GM12891 (cell line): ENCODE measurements at regions not wholly inside any gene's neighbourhood (a gene's known extent, or its start where the extent isn't known, plus 50 kb on each side); places are given as distances from the start of the nearest gene placed in this dataset.

Experiments used
- DNase-seq: peaks from one replicate; pipeline ENCODE4 v3.0.0; 2011; ENCODE audit warnings: low spot score; ENCODE audit not compliant: insufficient read length
- FAIRE-seq: peaks from 2 replicates; lab custom pipeline; 2011; peaks lifted over from hg19 to GRCh38; lab: Jason Lieb, UNC
- PAX5 ChIP-seq: IDR thresholded peaks from 2 replicates; pipeline ENCODE4 v1.6.1; 2011; ENCODE audit warnings: low read length, moderate library complexity, mild to moderate bottlenecking; ENCODE audit not compliant: insufficient read depth, severe bottlenecking
- POLR2A ChIP-seq: IDR thresholded peaks from 2 replicates; pipeline ENCODE4 v1.6.1; 2011; ENCODE audit warnings: low read depth, low read length, control low read depth
- POLR2AphosphoS5 ChIP-seq: IDR thresholded peaks from 2 replicates; pipeline ENCODE4 v1.6.1; 2011; ENCODE audit warnings: low read depth, low read length, control low read depth
- POU2F2 ChIP-seq: IDR thresholded peaks from 2 replicates; pipeline ENCODE4 v1.6.1; 2011; ENCODE audit warnings: low read depth, mild to moderate bottlenecking, control low read depth, low read length, moderate library complexity
- SPI1 ChIP-seq: IDR thresholded peaks from 2 replicates; pipeline ENCODE4 v1.6.1; 2011; ENCODE audit warnings: low read depth, low read length, control low read depth
- TAF1 ChIP-seq: IDR thresholded peaks from 2 replicates; pipeline ENCODE4 v1.6.1; 2011; ENCODE audit warnings: low read depth, low read length, control low read depth

GRCh38 chr16:26214581-26215174 is 522.9 kb downstream of the HS3ST4 start:
- DNase-seq, result no peak
- FAIRE-seq, result no peak
- no peak for TF ChIP-seq POLR2A
- TF ChIP-seq SPI1, result no peak
- TF ChIP-seq PAX5, result no peak
- no peak for TF ChIP-seq POU2F2
- no peak for TF ChIP-seq POLR2AphosphoS5
- TF ChIP-seq TAF1, result no peak

DNA sequence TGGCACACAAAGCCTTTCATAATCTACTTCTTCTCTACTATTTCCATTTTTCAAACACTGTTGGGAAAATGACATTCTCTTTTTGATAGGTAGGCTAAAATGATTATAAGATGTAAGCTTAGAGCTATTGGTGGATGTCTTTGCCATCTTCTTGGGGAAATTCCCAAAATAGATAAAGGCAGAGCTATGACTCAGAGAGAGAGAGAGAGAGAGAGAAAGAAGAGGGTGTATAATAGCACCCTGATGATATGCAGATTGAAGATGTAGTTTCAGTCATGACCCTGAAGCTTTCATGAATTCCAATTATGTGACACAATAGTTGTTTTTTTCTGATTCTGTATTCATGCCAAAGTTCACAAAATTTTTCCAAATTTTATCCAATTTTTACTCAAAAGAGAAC is 529.1 kb downstream of the HS3ST4 start:
- DNase-seq, result no peak
- TF ChIP-seq POLR2AphosphoS5 (no peak), TAF1 (no peak)
- no peak for FAIRE-seq

GRCh38 chr16:26231647-26232046 is 539.9 kb downstream of the HS3ST4 start:
- TF ChIP-seq SPI1, result no peak
- TF ChIP-seq POU2F2, result no peak
- no peak for TF ChIP-seq POLR2A
- TF ChIP-seq TAF1, result no peak
- no peak for TF ChIP-seq PAX5
- no peak for TF ChIP-seq POLR2AphosphoS5
- no peak for FAIRE-seq
- DNase-seq, result no peak

- no peak for FAIRE-seq
Observed at GRCh38 chr16:26240807-26241206, 549.0 kb downstream of the HS3ST4 start.

DNA sequence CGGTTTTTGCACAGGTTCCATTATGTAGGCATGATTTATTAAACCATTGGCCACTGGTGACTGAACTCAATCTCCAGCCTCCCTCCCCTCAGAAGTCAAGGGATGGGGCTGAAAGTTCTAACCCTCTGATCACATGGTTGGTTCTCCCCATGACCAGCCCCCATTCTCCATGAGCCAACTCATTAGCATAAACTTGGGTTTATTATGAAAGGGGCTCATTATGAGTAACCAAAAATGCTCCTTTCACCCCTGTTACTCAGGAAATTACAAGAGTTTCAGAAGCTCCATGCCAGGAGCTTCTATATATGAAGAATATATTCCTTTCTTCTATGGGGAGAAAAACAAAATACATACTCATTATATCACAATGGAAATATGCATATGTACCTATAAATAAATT is 555.3 kb downstream of the HS3ST4 start:
- FAIRE-seq (no peak), DNase-seq (no peak)
- TF ChIP-seq TAF1, result no peak

More at GRCh38 chr16:26240807-26241206, 549.0 kb downstream of the HS3ST4 start:
- no peak for DNase-seq
- no peak for TF ChIP-seq POLR2A

- DNase-seq (no peak), FAIRE-seq (no peak)
- TF ChIP-seq POU2F2 (no peak), TAF1 (no peak), PAX5 (no peak), POLR2AphosphoS5 (no peak), POLR2A (no peak)
Observed at GRCh38 chr16:26252598-26252997, 560.8 kb downstream of the HS3ST4 start.

DNA sequence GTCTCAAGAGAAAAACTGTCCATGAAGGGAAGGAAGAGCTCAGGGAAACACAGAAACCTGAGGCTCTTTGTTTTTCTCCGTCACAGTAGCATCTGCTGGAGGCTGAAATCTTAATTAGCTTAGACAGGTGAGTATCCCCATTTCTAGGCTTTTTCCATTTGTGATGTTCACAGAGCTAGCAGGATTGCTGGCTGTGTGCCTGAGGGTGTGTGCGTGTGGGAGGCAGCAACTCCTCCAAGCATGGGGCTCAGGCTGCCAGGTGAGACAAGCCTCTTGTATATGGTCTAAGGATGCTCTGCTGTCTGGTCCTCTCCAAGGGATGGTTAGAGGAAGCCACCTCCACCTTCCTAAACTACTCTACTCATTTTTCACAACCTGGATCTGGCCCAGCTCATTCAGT is 569.9 kb downstream of the HS3ST4 start:
- TF ChIP-seq POLR2A (no peak), POU2F2 (no peak), POLR2AphosphoS5 (no peak), TAF1 (no peak), SPI1 (no peak), PAX5 (no peak)
- DNase-seq (no peak), FAIRE-seq (no peak)

DNA sequence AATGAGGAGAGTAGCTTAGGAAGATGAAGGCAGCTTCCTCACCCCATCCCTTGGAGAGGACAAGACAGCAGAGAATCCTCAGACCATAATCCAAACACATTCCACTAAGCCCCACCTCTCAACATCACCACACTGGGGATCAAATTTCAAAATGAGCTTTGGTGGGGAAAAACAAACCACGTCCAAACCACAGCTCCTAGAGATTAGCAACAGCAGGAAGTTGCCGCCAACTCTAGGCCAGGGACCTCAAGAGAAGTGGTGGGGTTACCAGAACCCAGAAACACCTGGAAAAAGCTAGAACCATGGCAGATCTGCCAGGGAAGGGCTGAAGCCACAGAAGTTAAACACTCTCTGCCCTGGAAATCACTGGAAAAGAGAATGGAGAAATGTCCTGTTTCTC is 571.6 kb downstream of the HS3ST4 start:
- DNase-seq (no peak), FAIRE-seq (no peak)
- TF ChIP-seq POLR2AphosphoS5, result no peak
- TF ChIP-seq POU2F2, result no peak
- no peak for TF ChIP-seq SPI1
- no peak for TF ChIP-seq PAX5
- no peak for TF ChIP-seq POLR2A
- no peak for TF ChIP-seq TAF1

DNA sequence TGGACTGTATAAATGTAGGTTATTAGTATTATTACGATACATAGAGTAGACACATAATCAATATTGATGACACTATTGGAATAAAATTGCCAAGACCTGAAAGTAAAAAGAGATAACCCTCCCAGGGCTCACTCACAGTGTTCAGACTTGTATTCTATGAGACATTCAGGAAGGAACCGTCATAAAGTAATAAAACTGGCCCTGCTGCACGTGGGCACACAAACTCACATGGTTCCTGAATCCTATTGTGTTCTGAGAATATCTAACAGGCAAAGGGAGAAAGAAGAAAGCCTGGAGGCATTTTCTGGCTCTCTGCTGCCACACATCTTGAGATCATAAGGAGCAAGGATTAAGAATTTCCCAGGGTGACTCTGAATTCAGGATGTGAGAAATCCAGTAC is 575.9 kb downstream of the HS3ST4 start:
- DNase-seq, result no peak
- FAIRE-seq, result no peak
- TF ChIP-seq PAX5 (no peak), SPI1 (no peak), POU2F2 (no peak), POLR2AphosphoS5 (no peak), POLR2A (no peak), TAF1 (no peak)

DNA sequence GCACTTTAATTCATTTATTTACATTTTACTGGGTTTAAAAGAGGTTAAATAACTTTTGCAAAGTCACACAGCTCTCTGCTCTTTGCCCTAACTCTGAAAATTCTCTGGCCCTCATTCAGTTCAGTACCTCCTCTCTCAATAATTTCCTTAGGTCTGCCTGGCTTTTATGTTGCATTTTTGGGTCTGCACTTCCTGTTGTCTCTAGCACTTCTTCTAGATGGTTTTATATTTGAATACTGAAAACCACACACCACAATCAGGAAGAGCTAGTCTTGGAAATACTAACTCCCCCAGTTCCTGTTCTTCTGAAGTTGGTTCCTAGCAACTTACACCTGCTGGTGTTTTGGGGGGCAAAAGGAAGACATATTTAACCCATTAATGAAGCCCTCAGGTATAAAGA is 577.9 kb downstream of the HS3ST4 start:
- TF ChIP-seq PAX5 (no peak), SPI1 (no peak), POLR2AphosphoS5 (no peak), TAF1 (no peak), POU2F2 (no peak), POLR2A (no peak)
- DNase-seq (no peak), FAIRE-seq (no peak)

- FAIRE-seq, result peak; percentile 31
- TF ChIP-seq POLR2AphosphoS5 (no peak), SPI1 (no peak), PAX5 (no peak), POU2F2 (no peak), POLR2A (no peak)
- no peak for DNase-seq
Observed at GRCh38 chr16:26273607-26274006, 581.8 kb downstream of the HS3ST4 start.
